ENCODE measurements at regions not wholly inside any gene's neighbourhood (a gene's known extent, or its start where the extent isn't known, plus 50 kb on each side); places are given as distances from the start of the nearest gene placed in this dataset.

DNA sequence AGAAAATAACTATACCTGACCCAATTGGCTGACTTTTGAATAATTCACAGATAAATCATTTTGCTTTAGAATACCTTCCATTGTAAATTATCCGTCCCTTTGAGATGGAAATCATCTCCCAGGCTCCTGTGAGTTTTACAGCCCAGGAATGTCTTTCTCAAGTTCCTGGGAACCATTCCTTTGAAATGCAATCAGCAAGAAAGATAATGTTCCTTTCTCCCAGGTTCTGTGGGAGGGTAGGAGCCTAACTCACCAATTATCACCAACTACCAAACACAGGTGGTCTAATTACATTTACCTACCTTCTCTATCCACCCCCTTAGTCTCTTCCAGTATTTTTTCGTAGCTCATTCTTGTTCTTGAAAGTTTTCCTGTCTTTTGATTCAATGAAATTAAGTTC is 1016.0 kb downstream of the SOCS6 start:
- TF ChIP-seq, protein P1, sequence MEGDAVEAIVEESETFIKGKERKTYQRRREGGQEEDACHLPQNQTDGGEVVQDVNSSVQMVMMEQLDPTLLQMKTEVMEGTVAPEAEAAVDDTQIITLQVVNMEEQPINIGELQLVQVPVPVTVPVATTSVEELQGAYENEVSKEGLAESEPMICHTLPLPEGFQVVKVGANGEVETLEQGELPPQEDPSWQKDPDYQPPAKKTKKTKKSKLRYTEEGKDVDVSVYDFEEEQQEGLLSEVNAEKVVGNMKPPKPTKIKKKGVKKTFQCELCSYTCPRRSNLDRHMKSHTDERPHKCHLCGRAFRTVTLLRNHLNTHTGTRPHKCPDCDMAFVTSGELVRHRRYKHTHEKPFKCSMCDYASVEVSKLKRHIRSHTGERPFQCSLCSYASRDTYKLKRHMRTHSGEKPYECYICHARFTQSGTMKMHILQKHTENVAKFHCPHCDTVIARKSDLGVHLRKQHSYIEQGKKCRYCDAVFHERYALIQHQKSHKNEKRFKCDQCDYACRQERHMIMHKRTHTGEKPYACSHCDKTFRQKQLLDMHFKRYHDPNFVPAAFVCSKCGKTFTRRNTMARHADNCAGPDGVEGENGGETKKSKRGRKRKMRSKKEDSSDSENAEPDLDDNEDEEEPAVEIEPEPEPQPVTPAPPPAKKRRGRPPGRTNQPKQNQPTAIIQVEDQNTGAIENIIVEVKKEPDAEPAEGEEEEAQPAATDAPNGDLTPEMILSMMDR (IDR thresholded peaks at IDR 0.05): no peak
- no peak for TF ChIP-seq POLR2A (IDR thresholded peaks at IDR 0.05)
